ENCODE measurements at regions not wholly inside any gene's neighbourhood (a gene's known extent, or its start where the extent isn't known, plus 50 kb on each side); places are given as distances from the start of the nearest gene placed in this dataset.

GRCh38 chr3:11721479-11721878 lies 77.8 kb upstream of the VGLL4 start:
- WGBS, 2 donors: 61 to 69% methylated on average over 9 of the region's 9 CpGs
- Histone ChIP-seq H3K36me3 (no peaks in the 10 kb centered on the region), H3K4me3 (peak overlapping the region in 2 of 4 donors; percentile 69 to 80), H3K27me3 (no peaks in the 10 kb centered on the region), H3K4me1 (peaks cover 8 to 38% (median 14%) of the 10 kb centered on the region in 3 donors), H3K9me3 (no peaks in the 10 kb centered on the region), H3K27ac (peak overlapping the region; percentile 87 to 99 (median 98))
- intact Hi-C loops (cut with DNase I): no loop called here
- TF ChIP-seq CTCF (IDR thresholded peaks at IDR 0.05): no peak
- no peak for TF ChIP-seq POLR2A (IDR thresholded peaks at IDR 0.05)
- no peak for DNase-seq

GRCh38 chr3:11720917-11721411 lies 77.2 kb upstream of the VGLL4 start:
- no peaks in the 10 kb centered on the region for H3K9me3 ChIP-seq
- no peak for TF ChIP-seq POLR2A (IDR thresholded peaks at IDR 0.05)
- TF ChIP-seq CTCF (IDR thresholded peaks at IDR 0.05): no peak
- peak overlapping the region; percentile 69 to 83 (median 80) for H3K4me3 ChIP-seq
- H3K36me3 ChIP-seq: no peaks in the 10 kb centered on the region
- H3K4me1 ChIP-seq: peaks cover 11 to 43% (median 14%) of the 10 kb centered on the region in 3 donors
- no peaks in the 10 kb centered on the region for H3K27me3 ChIP-seq
- DNase-seq: no peak
- H3K27ac ChIP-seq: peak overlapping the region; percentile 87 to 99 (median 98)
- WGBS, 2 donors: 18 to 23% methylated on average over 7 to 8 of the region's 8 CpGs
- intact Hi-C loops (cut with DNase I): no loop called here

- DNase-seq: no peak
- Histone ChIP-seq H3K36me3 (no peaks in the 10 kb centered on the region), H3K27me3 (no peaks in the 10 kb centered on the region), H3K9me3 (no peaks in the 10 kb centered on the region), H3K4me1 (peaks cover 13 to 47% (median 14%) of the 10 kb centered on the region in 3 donors), H3K4me3 (peak overlapping the region; percentile 69 to 83 (median 80)), H3K27ac (peak overlapping the region; percentile 87 to 99 (median 98))
- TF ChIP-seq POLR2A (IDR thresholded peaks at IDR 0.05): peak in 3 of 4 donors; percentile 70 to 79 (median 76)
- TF ChIP-seq CTCF (IDR thresholded peaks at IDR 0.05): no peak
- 0 to 1% methylated on average over 5 to 21 of the region's 51 CpGs for WGBS, 2 donors
- intact Hi-C loops (cut with DNase I): no loop called here
Observed at GRCh38 chr3:11720304-11720898, 76.7 kb upstream of the VGLL4 start.

GRCh38 chr3:11719406-11720303 lies 75.9 kb upstream of the VGLL4 start:
- intact Hi-C loops (cut with DNase I): no loop called here
- TF ChIP-seq POLR2A (IDR thresholded peaks at IDR 0.05) (peak in 3 of 4 donors; percentile 37 to 86 (median 59)), CTCF (IDR thresholded peaks at IDR 0.05) (no peak)
- H3K4me1 ChIP-seq: peaks cover 13 to 49% (median 14%) of the 10 kb centered on the region in 3 donors

More at GRCh38 chr3:11719406-11720303, 75.9 kb upstream of the VGLL4 start:
- no CpG with 5 or more reads among the region's 121 CpGs for WGBS, 2 donors
- H3K27ac ChIP-seq: peak overlapping the region; percentile 87 to 99 (median 98)
- no peak for DNase-seq
- H3K36me3 ChIP-seq: no peaks in the 10 kb centered on the region
- H3K27me3 ChIP-seq: no peaks in the 10 kb centered on the region
- H3K4me3 ChIP-seq: peak overlapping the region; percentile 69 to 83 (median 80)
- H3K9me3 ChIP-seq: no peaks in the 10 kb centered on the region
